Activated CD4-positive, alpha-beta T cell treated with anti-CD3 and anti-CD28 coated beads for 48 hours (primary cell): ENCODE measurements at regions not wholly inside any gene's neighbourhood (a gene's known extent, or its start where the extent isn't known, plus 50 kb on each side); places are given as distances from the start of the nearest gene placed in this dataset.
"Not testable (repeated sequence)": the region's sequence is repeated elsewhere in the genome, so short reads cannot be mapped to it uniquely, and the experiment has no call there.

Source experiments
- DNase-seq: peaks from one replicate; pipeline ENCODE4 v3.0.0-alpha.2; 2020

- DNase-seq = no peak
Measured at GRCh38 chr10:105763611-105764010, 1122.5 kb downstream of the SORCS3 start.

GRCh38 chr10:105761576-105762260 is 1120.6 kb downstream of the SORCS3 start:
- DNase-seq = no peak

- no peak for DNase-seq
Measured at GRCh38 chr10:105759669-105760068, 1118.6 kb downstream of the SORCS3 start.

GRCh38 chr10:105758209-105758998 is 1117.3 kb downstream of the SORCS3 start:
- no peak for DNase-seq

- DNase-seq = no peak
Measured at GRCh38 chr10:105757302-105757701, 1116.2 kb downstream of the SORCS3 start.

- no peak for DNase-seq
Measured at GRCh38 chr10:105756386-105756785, 1115.3 kb downstream of the SORCS3 start.

GRCh38 chr10:105751688-105752087 is 1110.6 kb downstream of the SORCS3 start:
- DNase-seq = no peak

GRCh38 chr10:105745596-105746148 is 1104.6 kb downstream of the SORCS3 start:
- no peak for DNase-seq

GRCh38 chr10:105743343-105744056 is 1102.4 kb downstream of the SORCS3 start:
- DNase-seq = no peak

- no peak for DNase-seq
Measured at GRCh38 chr10:105742923-105743322, 1101.8 kb downstream of the SORCS3 start.

- no peak for DNase-seq
Measured at GRCh38 chr10:105742184-105742583, 1101.1 kb downstream of the SORCS3 start.

GRCh38 chr10:105734479-105734878 is 1093.4 kb downstream of the SORCS3 start:
- no peak for DNase-seq

GRCh38 chr10:105733924-105734323 is 1092.8 kb downstream of the SORCS3 start:
- DNase-seq = no peak

GRCh38 chr10:105729428-105729827 is 1088.3 kb downstream of the SORCS3 start:
- no peak for DNase-seq

GRCh38 chr10:105727586-105727985 is 1086.5 kb downstream of the SORCS3 start:
- DNase-seq = not testable (repeated sequence)

- no peak for DNase-seq
Measured at GRCh38 chr10:105727131-105727530, 1086.0 kb downstream of the SORCS3 start.

- no peak for DNase-seq
Measured at GRCh38 chr10:105726149-105726548, 1085.1 kb downstream of the SORCS3 start.

- DNase-seq = no peak
Measured at GRCh38 chr10:105725007-105725406, 1083.9 kb downstream of the SORCS3 start.

GRCh38 chr10:105718207-105718995 is 1077.3 kb downstream of the SORCS3 start:
- DNase-seq = no peak

- no peak for DNase-seq
Measured at GRCh38 chr10:105714728-105715127, 1073.6 kb downstream of the SORCS3 start.

GRCh38 chr10:105707603-105708002 is 1066.5 kb downstream of the SORCS3 start:
- no peak for DNase-seq

GRCh38 chr10:105706281-105707026 is 1065.4 kb downstream of the SORCS3 start:
- no peak for DNase-seq
